Ovary (tissue), 3 donors: ENCODE measurements at regions not wholly inside any gene's neighbourhood (a gene's known extent, or its start where the extent isn't known, plus 50 kb on each side); places are given as distances from the start of the nearest gene placed in this dataset.

Source experiments
- CTCF ChIP-seq, 3 donors: fragments of 450-650 bp in 2 of 3; fragments of 200-600 bp in 1 of 3; IDR thresholded peaks; one replicate each; pipeline versions ENCODE4 v1.5.1 to v1.8.0; 2016 to 2022; ENCODE audit warnings: antibody characterized with exemption in 3 of 3, mild to moderate bottlenecking in 1 of 3
- EP300 ChIP-seq: sonication (generic); formaldehyde crosslinking; IDR thresholded peaks from one replicate; pipeline ENCODE4 v1.6.1; 2017; ENCODE audit warnings: antibody characterized with exemption
- donor health status: DM: no; HTN: no; CAD: no.

DNA sequence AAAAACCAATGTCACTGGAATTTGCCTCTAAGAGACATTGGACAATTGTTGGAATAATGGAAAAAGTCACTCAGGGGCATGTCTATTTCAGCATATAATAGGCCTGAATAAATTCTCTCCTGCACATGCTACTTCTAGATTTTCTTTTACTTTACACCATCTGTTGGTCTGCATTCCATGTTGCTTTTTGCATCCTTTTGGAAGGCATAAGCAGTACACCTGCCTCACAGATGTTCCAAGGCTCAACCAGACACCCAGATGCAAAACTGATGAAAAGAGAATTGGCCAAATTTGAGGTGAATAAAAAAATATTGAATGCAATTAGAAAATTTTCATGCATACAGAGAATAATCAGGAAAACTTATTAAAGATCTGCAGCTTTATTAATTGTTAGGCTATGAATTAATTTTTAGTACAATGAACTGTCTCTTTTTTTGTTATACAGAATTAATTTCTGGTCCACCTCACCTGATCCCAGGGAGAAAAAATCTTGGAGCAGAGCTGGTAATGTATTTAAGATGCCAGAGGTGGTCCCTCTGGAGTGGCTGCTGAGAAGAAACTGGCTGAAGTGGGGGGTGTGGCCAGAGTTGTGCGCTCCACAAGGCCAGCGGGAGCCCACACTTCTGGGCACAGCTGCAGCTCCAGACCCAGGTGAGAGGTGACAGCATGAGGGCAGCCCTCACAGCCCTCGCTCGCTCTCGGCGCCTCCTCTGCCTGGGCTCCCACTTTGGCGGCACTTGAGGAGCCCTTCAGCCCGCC is 778.6 kb downstream of the CDH11 start:
- TF ChIP-seq CTCF (IDR thresholded peaks at IDR 0.05) (no peak), EP300 (no peak)
